ENCODE measurements at regions not wholly inside any gene's neighbourhood (a gene's known extent, or its start where the extent isn't known, plus 50 kb on each side); places are given as distances from the start of the nearest gene placed in this dataset.

DNA sequence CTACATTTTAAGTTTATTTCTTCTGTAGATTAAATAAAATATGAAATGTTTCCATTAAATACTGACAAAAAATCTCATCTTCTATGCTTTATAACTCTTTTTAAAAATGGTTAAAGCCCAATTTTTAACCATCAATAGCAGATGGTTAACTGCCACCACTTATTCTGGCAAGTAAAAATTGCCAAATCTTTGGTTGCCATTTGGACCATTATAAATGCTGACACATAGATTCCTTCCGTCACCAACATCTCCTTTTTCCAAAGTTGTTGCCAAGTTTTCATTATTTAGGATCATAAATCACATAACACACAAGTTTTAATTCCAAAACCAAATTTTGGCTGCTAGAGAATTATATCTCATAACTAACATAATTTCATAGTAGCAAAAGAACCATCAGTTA, 1614.3 kb downstream of the REEP3 start:
- TF ChIP-seq, protein P1, sequence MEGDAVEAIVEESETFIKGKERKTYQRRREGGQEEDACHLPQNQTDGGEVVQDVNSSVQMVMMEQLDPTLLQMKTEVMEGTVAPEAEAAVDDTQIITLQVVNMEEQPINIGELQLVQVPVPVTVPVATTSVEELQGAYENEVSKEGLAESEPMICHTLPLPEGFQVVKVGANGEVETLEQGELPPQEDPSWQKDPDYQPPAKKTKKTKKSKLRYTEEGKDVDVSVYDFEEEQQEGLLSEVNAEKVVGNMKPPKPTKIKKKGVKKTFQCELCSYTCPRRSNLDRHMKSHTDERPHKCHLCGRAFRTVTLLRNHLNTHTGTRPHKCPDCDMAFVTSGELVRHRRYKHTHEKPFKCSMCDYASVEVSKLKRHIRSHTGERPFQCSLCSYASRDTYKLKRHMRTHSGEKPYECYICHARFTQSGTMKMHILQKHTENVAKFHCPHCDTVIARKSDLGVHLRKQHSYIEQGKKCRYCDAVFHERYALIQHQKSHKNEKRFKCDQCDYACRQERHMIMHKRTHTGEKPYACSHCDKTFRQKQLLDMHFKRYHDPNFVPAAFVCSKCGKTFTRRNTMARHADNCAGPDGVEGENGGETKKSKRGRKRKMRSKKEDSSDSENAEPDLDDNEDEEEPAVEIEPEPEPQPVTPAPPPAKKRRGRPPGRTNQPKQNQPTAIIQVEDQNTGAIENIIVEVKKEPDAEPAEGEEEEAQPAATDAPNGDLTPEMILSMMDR (IDR thresholded peaks at IDR 0.05; ENCODE audit: poor library complexity), result no peak
- no peak for TF ChIP-seq EZH2 (IDR thresholded peaks at IDR 0.05; ENCODE audit: borderline replicate concordance)
- no peak for TF ChIP-seq EZH2phosphoT487 (IDR thresholded peaks at IDR 0.05; ENCODE audit: low read depth, severe bottlenecking, unreplicated experiment)
- Histone ChIP-seq H3K79me2 (no peaks in the 10 kb centered on the region), H3K36me3 (replicated peaks; ENCODE audit: insufficient read depth, low read depth) (no peaks in the 10 kb centered on the region), H3K4me3 (no peak overlapping the region), H3K4me1 (ENCODE audit: insufficient read depth) (no peaks in the 10 kb centered on the region), H3K27ac (no peak overlapping the region), H2AFZ (no peak overlapping the region), H3K9me2 (replicated peaks; ENCODE audit: insufficient read depth) (no peaks in the 10 kb centered on the region), H4K20me1 (ENCODE audit: insufficient read depth, poor library complexity, severe bottlenecking) (no peaks in the 10 kb centered on the region), H3K27me3 (no peaks in the 10 kb centered on the region), H3K4me2 (no peak overlapping the region), H3K9me3 (ENCODE audit: low read depth) (no peaks in the 10 kb centered on the region)
- DNase-seq (ENCODE audit: low spot score), result no peak
- 78% methylated on average over 1 of the region's 1 CpG for WGBS (ENCODE audit: low lambda C conversion rate, missing lambda C conversion rate)

DNA sequence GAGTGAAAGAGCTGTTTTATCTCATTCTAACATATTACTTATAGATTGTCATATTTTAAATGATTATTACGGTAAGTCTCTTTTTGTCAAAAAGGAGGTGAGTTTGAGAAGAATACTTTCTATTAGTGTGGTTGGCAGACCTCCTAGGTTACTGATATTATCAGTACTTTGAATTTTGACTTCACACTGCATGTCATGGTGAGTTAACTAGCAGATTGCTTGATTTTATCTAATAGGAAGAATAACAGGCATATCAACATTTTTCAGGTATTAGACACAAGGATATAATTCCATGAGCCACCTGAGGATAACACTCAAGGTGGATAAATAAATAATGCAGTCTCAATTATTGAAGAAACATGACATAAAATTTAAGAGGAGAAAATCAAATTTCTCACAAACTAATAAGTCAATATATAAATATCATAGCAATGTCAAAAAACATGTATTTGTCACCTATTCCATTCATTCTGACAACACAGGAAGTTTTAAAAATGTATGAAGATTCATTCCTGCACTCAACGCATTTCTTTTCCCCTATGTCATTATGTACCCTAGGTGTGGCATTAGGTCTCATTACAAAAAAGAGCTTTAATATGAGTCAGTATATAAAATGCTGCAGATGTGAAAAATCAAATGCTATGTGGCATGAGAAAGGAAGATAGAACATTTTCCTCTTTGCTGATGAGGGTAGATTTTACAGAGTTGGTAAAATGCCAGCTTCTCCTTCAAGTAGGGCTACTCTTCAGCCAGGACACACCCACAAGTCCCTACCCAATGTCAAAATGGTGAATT, 1621.6 kb downstream of the REEP3 start:
- no peaks in the 10 kb centered on the region for H4K20me1 ChIP-seq (ENCODE audit: insufficient read depth, poor library complexity, severe bottlenecking)
- no peaks in the 10 kb centered on the region for H3K79me2 ChIP-seq
- H3K4me3 ChIP-seq, result no peak overlapping the region
- H3K9me2 ChIP-seq (replicated peaks; ENCODE audit: insufficient read depth), result no peaks in the 10 kb centered on the region
- no peak overlapping the region for H3K4me2 ChIP-seq
- WGBS (ENCODE audit: low lambda C conversion rate, missing lambda C conversion rate), result 83% methylated on average over 2 of the region's 2 CpGs
- no peaks in the 10 kb centered on the region for H3K9me3 ChIP-seq (ENCODE audit: low read depth)
- H3K4me1 ChIP-seq (ENCODE audit: insufficient read depth), result no peaks in the 10 kb centered on the region
- TF ChIP-seq EZH2phosphoT487 (IDR thresholded peaks at IDR 0.05; ENCODE audit: low read depth, severe bottlenecking, unreplicated experiment) (no peak), EZH2 (IDR thresholded peaks at IDR 0.05; ENCODE audit: borderline replicate concordance) (no peak)
- TF ChIP-seq, protein P1 (IDR thresholded peaks at IDR 0.05; ENCODE audit: poor library complexity), result no peak
- H3K27me3 ChIP-seq, result no peaks in the 10 kb centered on the region
- no peak for DNase-seq (ENCODE audit: low spot score)
- no peak overlapping the region for H3K27ac ChIP-seq
- no peaks in the 10 kb centered on the region for H3K36me3 ChIP-seq (replicated peaks; ENCODE audit: insufficient read depth, low read depth)
- H2AFZ ChIP-seq, result no peak overlapping the region

GRCh38 chr10:65143723-65144122, 1622.5 kb downstream of the REEP3 start:
- H3K4me2 ChIP-seq, result no peak overlapping the region
- H3K27me3 ChIP-seq, result no peaks in the 10 kb centered on the region
- H3K27ac ChIP-seq, result no peak overlapping the region
- TF ChIP-seq, protein P1 (IDR thresholded peaks at IDR 0.05; ENCODE audit: poor library complexity), result no peak
- TF ChIP-seq EZH2 (IDR thresholded peaks at IDR 0.05; ENCODE audit: borderline replicate concordance) (no peak), EZH2phosphoT487 (IDR thresholded peaks at IDR 0.05; ENCODE audit: low read depth, severe bottlenecking, unreplicated experiment) (no peak)
- H3K9me3 ChIP-seq (ENCODE audit: low read depth), result no peaks in the 10 kb centered on the region
- H3K4me1 ChIP-seq (ENCODE audit: insufficient read depth), result no peaks in the 10 kb centered on the region
- no peak overlapping the region for H3K4me3 ChIP-seq
- 88% methylated on average over 4 of the region's 4 CpGs for WGBS (ENCODE audit: low lambda C conversion rate, missing lambda C conversion rate)
- H2AFZ ChIP-seq, result no peak overlapping the region
- DNase-seq (ENCODE audit: low spot score), result no peak
- H3K9me2 ChIP-seq (replicated peaks; ENCODE audit: insufficient read depth), result no peaks in the 10 kb centered on the region
- no peaks in the 10 kb centered on the region for H3K36me3 ChIP-seq (replicated peaks; ENCODE audit: insufficient read depth, low read depth)
- H3K79me2 ChIP-seq, result no peaks in the 10 kb centered on the region
- H4K20me1 ChIP-seq (ENCODE audit: insufficient read depth, poor library complexity, severe bottlenecking), result no peaks in the 10 kb centered on the region

Measured in hepatocyte (in vitro differentiated cells).